Gastrocnemius medialis (tissue), 4 donors: ENCODE measurements at regions not wholly inside any gene's neighbourhood (a gene's known extent, or its start where the extent isn't known, plus 50 kb on each side); places are given as distances from the start of the nearest gene placed in this dataset.
"Not testable (repeated sequence)": the region's sequence is repeated elsewhere in the genome, so short reads cannot be mapped to it uniquely, and the experiment has no call there.

ENCODE experiments used
- ATAC-seq, 2 donors: fragments of 150-250 bp; one replicate each; pipeline ENCODE4 v1.9.1; 2016
- DNase-seq, 2 donors: peaks; one replicate each; pipeline ENCODE4 v3.0.0-alpha.2; 2019
- H3K27ac ChIP-seq, 4 donors: fragments of 200-600 bp; sonication (generic); 1 replicate in 1 of 4; 2 replicates in 3 of 4; pipeline ENCODE4 v1.5.1; 2016 to 2018; ENCODE audit warnings: mild to moderate bottlenecking in 2 of 4, moderate library complexity in 1 of 4
- H3K27me3 ChIP-seq, 3 donors: fragments of 200-600 bp; sonication (generic) in 2 of 3; 1 replicate in 1 of 3; 2 replicates in 2 of 3; pipeline versions ENCODE4 v1.5.1 to v1.6.0; 2016 to 2019; ENCODE audit warnings: mild to moderate bottlenecking in 1 of 3, moderate library complexity in 1 of 3
- H3K36me3 ChIP-seq, 2 donors: fragments of 200-600 bp; sonication (generic) in 1 of 2; one replicate each; pipeline ENCODE4 v1.5.1; 2017 to 2018
- H3K4me1 ChIP-seq, 2 donors: fragments of 200-600 bp; sonication (generic) in 1 of 2; one replicate each; pipeline ENCODE4 v1.5.1; 2016 to 2017; ENCODE audit warnings: mild to moderate bottlenecking in 2 of 2
- H3K4me3 ChIP-seq, 4 donors: fragments of 200-600 bp; sonication (generic) in 3 of 4; 1 replicate in 1 of 4; 2 replicates in 3 of 4; pipeline ENCODE4 v1.5.1; 2016 to 2019; ENCODE audit warnings: mild to moderate bottlenecking in 2 of 4
- H3K9me3 ChIP-seq, 3 donors: fragments of 200-600 bp; sonication (generic) in 2 of 3; 1 replicate in 1 of 3; 2 replicates in 2 of 3; pipeline ENCODE4 v1.5.1; 2016 to 2019
- POLR2A ChIP-seq, 2 donors: fragments of 450-650 bp; IDR thresholded peaks; one replicate each; pipeline ENCODE4 v1.6.1; 2017; ENCODE audit warnings: antibody characterized with exemption in 2 of 2, mild to moderate bottlenecking in 2 of 2, moderate library complexity in 2 of 2
- in situ Hi-C, 4 donors: fragments of 200-750 bp; cut with MboI; loops; one replicate each; pipeline versions ENCODE4 v1.15.0 to v1.8.0; 2017; ENCODE audit warnings: low sequenced_read_pairs in 4 of 4
- intact Hi-C: fragments of 100-400 bp; cut with DNase I; formaldehyde crosslinking; loops from one replicate; pipeline ENCODE4 v1.15.1; 2023; ENCODE audit warnings: low total_unique reads
- TF ChIP-seq, protein P1 (sequence below), 5 experiments: fragments of 450-650 bp in 3 of 5; fragments of 200-600 bp in 2 of 5; sonication (generic) in 2 of 5; IDR thresholded peaks in 4 of 5; conservative IDR thresholded peaks in 1 of 5; 1 replicate in 4 of 5; 2 replicates in 1 of 5; pipeline ENCODE4 v1.5.1; 2016 to 2019; ENCODE audit warnings: antibody characterized with exemption in 5 of 5, mild to moderate bottlenecking in 3 of 5, moderate library complexity in 3 of 5

GRCh38 chr5:52017567-52017966, 634.3 kb downstream of the ISL1 start:
- H3K27me3 ChIP-seq = no peaks in the 10 kb centered on the region
- H3K9me3 ChIP-seq = no peaks in the 10 kb centered on the region
- intact Hi-C loops (no loop called here), in situ Hi-C loops (no loop called here)
- no peaks in the 10 kb centered on the region for H3K36me3 ChIP-seq
- no peak for ATAC-seq
- H3K4me3 ChIP-seq = no peak overlapping the region
- TF ChIP-seq, protein P1, sequence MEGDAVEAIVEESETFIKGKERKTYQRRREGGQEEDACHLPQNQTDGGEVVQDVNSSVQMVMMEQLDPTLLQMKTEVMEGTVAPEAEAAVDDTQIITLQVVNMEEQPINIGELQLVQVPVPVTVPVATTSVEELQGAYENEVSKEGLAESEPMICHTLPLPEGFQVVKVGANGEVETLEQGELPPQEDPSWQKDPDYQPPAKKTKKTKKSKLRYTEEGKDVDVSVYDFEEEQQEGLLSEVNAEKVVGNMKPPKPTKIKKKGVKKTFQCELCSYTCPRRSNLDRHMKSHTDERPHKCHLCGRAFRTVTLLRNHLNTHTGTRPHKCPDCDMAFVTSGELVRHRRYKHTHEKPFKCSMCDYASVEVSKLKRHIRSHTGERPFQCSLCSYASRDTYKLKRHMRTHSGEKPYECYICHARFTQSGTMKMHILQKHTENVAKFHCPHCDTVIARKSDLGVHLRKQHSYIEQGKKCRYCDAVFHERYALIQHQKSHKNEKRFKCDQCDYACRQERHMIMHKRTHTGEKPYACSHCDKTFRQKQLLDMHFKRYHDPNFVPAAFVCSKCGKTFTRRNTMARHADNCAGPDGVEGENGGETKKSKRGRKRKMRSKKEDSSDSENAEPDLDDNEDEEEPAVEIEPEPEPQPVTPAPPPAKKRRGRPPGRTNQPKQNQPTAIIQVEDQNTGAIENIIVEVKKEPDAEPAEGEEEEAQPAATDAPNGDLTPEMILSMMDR (IDR thresholded peaks at IDR 0.05 in 4 of 5, conservative IDR thresholded peaks at IDR 0.05 in 1 of 5) = no peak
- TF ChIP-seq POLR2A (IDR thresholded peaks at IDR 0.05) = no peak
- DNase-seq = no peak
- H3K27ac ChIP-seq = no peak overlapping the region
- H3K4me1 ChIP-seq = no peaks in the 10 kb centered on the region

- TF ChIP-seq, protein P1 (IDR thresholded peaks at IDR 0.05 in 4 of 5, conservative IDR thresholded peaks at IDR 0.05 in 1 of 5) = no peak
- TF ChIP-seq POLR2A (IDR thresholded peaks at IDR 0.05) = no peak
- Histone ChIP-seq H3K9me3 (no peaks in the 10 kb centered on the region), H3K27ac (no peak overlapping the region), H3K4me1 (no peaks in the 10 kb centered on the region), H3K4me3 (no peak overlapping the region), H3K36me3 (no peaks in the 10 kb centered on the region), H3K27me3 (no peaks in the 10 kb centered on the region)
- no peak for ATAC-seq
- intact Hi-C loops (no loop called here), in situ Hi-C loops (no loop called here)
- no peak for DNase-seq
Observed at GRCh38 chr5:52024359-52024758, 641.1 kb downstream of the ISL1 start.

DNA sequence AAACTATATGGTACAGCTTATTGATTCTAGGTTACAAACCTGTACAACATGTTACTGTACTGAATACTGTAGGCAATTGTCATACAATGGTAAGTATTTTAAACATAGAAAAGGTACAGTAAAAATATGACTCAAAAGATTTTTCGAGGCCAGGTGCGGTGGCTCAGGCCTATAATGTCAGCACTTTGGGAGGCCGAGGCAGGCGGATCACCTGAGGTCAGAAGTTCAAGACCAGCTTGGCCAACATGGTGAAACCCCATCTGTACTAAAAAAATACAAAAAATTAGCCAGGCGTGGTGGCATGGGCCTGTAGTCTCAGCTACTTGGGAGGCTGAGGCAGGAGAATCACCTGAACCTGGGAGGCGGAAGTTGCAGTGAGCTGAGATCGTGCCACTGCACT, 646.6 kb downstream of the ISL1 start:
- in situ Hi-C loops, H3K4me3 ChIP-seq, H3K4me1 ChIP-seq, intact Hi-C loops, H3K36me3 ChIP-seq, ATAC-seq, H3K27me3 ChIP-seq, H3K9me3 ChIP-seq, H3K27ac ChIP-seq, DNase-seq: not testable (repeated sequence)

- no peak for DNase-seq
- intact Hi-C loops = no loop called here
- ATAC-seq = no peak
Observed at GRCh38 chr5:52041842-52042241, 658.6 kb downstream of the ISL1 start.

DNA sequence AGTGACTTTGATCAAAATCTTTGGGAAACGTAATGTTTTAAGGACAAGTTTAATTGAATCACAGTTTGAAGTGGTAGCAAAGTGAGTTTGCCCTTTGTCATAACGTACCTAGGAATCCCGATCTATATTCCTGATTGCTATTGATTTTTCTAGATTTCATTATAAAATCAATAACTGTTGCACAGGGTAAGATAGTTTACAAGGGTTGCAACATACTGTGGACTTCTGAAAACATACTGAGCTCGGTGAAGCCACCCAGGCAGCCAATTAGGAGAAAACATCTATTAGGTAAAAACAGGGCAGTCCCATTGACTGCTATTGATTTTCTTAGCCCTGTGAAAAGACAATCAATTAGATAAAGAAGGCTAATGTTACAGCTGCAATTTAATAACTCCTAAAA, 659.9 kb downstream of the ISL1 start:
- TF ChIP-seq, protein P1 (IDR thresholded peaks at IDR 0.05 in 4 of 5, conservative IDR thresholded peaks at IDR 0.05 in 1 of 5) = no peak
- TF ChIP-seq POLR2A (IDR thresholded peaks at IDR 0.05) = no peak
- Histone ChIP-seq H3K36me3 (no peaks in the 10 kb centered on the region), H3K27ac (no peak overlapping the region), H3K27me3 (no peaks in the 10 kb centered on the region), H3K4me1 (no peaks in the 10 kb centered on the region), H3K9me3 (no peaks in the 10 kb centered on the region), H3K4me3 (no peak overlapping the region)
- intact Hi-C loops = no loop called here
- in situ Hi-C loops = no loop called here
- DNase-seq (no peak), ATAC-seq (no peak)

More at GRCh38 chr5:52041842-52042241, 658.6 kb downstream of the ISL1 start:
- Histone ChIP-seq H3K9me3 (no peaks in the 10 kb centered on the region), H3K27ac (no peak overlapping the region), H3K27me3 (no peaks in the 10 kb centered on the region), H3K4me1 (no peaks in the 10 kb centered on the region), H3K4me3 (no peak overlapping the region), H3K36me3 (no peaks in the 10 kb centered on the region)
- TF ChIP-seq, protein P1 (IDR thresholded peaks at IDR 0.05 in 4 of 5, conservative IDR thresholded peaks at IDR 0.05 in 1 of 5) = no peak
- no peak for TF ChIP-seq POLR2A (IDR thresholded peaks at IDR 0.05)
- in situ Hi-C loops = no loop called here
